ENCODE measurements at regions not wholly inside any gene's neighbourhood (a gene's known extent, or its start where the extent isn't known, plus 50 kb on each side); places are given as distances from the start of the nearest gene placed in this dataset.

DNA sequence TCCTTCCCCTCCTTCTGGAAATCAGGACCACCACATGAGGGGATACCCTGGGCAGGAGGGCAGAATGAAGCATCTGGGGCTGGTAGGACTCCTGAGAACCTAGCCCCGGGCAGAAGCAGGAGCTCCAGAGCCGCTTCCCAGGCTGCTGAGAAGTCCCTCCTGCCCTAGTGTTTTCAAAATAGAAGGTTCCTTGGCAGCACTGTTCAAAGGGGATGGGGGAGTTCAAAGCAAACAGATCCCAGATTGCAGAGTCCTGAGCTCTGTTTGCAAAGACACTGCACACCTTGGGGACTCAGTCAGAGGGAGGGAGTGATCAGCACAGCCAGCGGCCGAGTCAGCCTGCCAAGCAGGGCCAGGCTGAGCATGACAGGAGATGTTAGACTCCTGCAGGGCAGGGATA is 177.8 kb downstream of the PTPRU start:
- TF ChIP-seq ELF1 (IDR thresholded peaks at IDR 0.05; ENCODE audit: borderline replicate concordance, low read depth) (no peak), ZNF274 (IDR thresholded peaks at IDR 0.05; ENCODE audit: low read depth, low read length) (no peak), YY1 (IDR thresholded peaks at IDR 0.05; ENCODE audit: extremely low read depth, insufficient replicate concordance, low read depth, low read length) (no peak), EZH2 (IDR thresholded peaks at IDR 0.05) (no peak), ZFX (IDR thresholded peaks at IDR 0.05) (no peak)
- TF ChIP-seq, protein P1, sequence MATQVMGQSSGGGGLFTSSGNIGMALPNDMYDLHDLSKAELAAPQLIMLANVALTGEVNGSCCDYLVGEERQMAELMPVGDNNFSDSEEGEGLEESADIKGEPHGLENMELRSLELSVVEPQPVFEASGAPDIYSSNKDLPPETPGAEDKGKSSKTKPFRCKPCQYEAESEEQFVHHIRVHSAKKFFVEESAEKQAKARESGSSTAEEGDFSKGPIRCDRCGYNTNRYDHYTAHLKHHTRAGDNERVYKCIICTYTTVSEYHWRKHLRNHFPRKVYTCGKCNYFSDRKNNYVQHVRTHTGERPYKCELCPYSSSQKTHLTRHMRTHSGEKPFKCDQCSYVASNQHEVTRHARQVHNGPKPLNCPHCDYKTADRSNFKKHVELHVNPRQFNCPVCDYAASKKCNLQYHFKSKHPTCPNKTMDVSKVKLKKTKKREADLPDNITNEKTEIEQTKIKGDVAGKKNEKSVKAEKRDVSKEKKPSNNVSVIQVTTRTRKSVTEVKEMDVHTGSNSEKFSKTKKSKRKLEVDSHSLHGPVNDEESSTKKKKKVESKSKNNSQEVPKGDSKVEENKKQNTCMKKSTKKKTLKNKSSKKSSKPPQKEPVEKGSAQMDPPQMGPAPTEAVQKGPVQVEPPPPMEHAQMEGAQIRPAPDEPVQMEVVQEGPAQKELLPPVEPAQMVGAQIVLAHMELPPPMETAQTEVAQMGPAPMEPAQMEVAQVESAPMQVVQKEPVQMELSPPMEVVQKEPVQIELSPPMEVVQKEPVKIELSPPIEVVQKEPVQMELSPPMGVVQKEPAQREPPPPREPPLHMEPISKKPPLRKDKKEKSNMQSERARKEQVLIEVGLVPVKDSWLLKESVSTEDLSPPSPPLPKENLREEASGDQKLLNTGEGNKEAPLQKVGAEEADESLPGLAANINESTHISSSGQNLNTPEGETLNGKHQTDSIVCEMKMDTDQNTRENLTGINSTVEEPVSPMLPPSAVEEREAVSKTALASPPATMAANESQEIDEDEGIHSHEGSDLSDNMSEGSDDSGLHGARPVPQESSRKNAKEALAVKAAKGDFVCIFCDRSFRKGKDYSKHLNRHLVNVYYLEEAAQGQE (IDR thresholded peaks at IDR 0.05; ENCODE audit: low read depth), result no peak
- TF ChIP-seq, protein P2, sequence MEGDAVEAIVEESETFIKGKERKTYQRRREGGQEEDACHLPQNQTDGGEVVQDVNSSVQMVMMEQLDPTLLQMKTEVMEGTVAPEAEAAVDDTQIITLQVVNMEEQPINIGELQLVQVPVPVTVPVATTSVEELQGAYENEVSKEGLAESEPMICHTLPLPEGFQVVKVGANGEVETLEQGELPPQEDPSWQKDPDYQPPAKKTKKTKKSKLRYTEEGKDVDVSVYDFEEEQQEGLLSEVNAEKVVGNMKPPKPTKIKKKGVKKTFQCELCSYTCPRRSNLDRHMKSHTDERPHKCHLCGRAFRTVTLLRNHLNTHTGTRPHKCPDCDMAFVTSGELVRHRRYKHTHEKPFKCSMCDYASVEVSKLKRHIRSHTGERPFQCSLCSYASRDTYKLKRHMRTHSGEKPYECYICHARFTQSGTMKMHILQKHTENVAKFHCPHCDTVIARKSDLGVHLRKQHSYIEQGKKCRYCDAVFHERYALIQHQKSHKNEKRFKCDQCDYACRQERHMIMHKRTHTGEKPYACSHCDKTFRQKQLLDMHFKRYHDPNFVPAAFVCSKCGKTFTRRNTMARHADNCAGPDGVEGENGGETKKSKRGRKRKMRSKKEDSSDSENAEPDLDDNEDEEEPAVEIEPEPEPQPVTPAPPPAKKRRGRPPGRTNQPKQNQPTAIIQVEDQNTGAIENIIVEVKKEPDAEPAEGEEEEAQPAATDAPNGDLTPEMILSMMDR (IDR thresholded peaks at IDR 0.05 in 2 of 3, conservative IDR thresholded peaks at IDR 0.05 in 1 of 3; ENCODE audit: borderline replicate concordance in 1 of 3, insufficient read depth in 1 of 3, low read depth in 2 of 3, low read length in 2 of 3), result no peak

Measured in HCT116 (cell line).